ENCODE measurements at regions not wholly inside any gene's neighbourhood (a gene's known extent, or its start where the extent isn't known, plus 50 kb on each side); places are given as distances from the start of the nearest gene placed in this dataset.

- DNase-seq, result no peak
- Histone ChIP-seq H3K27ac (no peak overlapping the region), H3K27me3 (replicated peaks) (no peaks in the 10 kb centered on the region), H3K4me3 (ENCODE audit: low read depth, low read length) (no peak overlapping the region), H3K36me3 (replicated peaks) (no peaks in the 10 kb centered on the region)
- no peak for TF ChIP-seq CTCF (IDR thresholded peaks at IDR 0.05; ENCODE audit: low read depth, low read length, missing control alignments)
- in situ Hi-C loops (cut with HindIII; ENCODE audit: low pct_ligation_motif_present, low sequenced_read_pairs), result no loop called here
Observed at GRCh38 chr16:72380283-72380682, 208.3 kb upstream of the PMFBP1 start.

- no peak for TF ChIP-seq CTCF (IDR thresholded peaks at IDR 0.05; ENCODE audit: low read depth, low read length, missing control alignments)
- Histone ChIP-seq H3K4me3 (ENCODE audit: low read depth, low read length) (no peak overlapping the region), H3K27ac (no peak overlapping the region), H3K36me3 (replicated peaks) (no peaks in the 10 kb centered on the region), H3K27me3 (replicated peaks) (no peaks in the 10 kb centered on the region)
- DNase-seq, result no peak
- in situ Hi-C loops (cut with HindIII; ENCODE audit: low pct_ligation_motif_present, low sequenced_read_pairs), result no loop called here
Observed at GRCh38 chr16:72373201-72373600, 201.2 kb upstream of the PMFBP1 start.

DNA sequence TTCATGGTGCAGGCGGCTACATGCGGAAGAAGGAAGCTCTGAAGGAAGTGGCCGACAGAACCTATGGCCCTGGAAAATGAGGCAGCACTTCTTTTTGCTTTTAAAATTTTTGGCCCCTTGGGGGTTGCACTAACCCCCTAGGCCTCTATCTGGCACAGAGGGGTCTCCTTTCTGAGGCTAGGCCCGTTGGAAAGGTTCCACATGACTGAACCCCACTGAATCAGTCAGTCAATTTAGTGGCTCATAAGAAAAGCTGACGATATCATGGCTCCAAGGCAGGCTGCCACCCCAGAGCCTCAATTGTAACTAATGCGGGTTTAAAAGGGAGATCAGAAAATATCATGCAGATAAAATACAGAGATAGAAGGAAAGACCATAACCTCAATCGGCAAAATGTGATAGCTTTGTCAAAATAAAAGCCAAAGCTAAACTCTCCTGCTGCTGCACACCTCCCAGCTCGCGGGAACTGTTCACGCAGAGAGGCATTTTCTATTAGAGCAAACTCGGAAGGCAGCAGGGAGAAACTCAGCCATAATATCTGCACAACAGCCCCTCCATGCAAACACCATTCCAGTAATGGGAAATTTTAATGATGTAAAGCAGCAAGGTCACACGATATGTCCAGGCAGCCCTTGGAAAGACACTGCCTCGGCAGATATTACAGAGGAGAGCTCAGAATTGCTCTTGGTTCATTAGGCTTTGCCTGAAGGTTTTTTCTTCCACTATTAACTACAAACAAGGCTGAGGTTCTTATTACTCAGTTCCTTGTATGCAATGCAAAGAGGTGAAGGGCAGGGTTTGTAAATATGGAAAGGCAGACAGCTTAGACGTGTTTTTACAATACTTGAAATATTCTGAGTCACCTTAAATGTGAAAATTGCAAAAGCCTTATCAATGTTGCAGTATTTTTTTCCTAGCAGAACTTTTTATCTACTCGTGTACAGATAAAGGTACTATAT is 200.4 kb upstream of the PMFBP1 start:
- DNase-seq, result no peak
- Histone ChIP-seq H3K27me3 (replicated peaks) (no peaks in the 10 kb centered on the region), H3K27ac (no peak overlapping the region), H3K36me3 (replicated peaks) (no peaks in the 10 kb centered on the region), H3K4me3 (ENCODE audit: low read depth, low read length) (no peak overlapping the region)
- TF ChIP-seq CTCF (IDR thresholded peaks at IDR 0.05; ENCODE audit: low read depth, low read length, missing control alignments), result no peak
- in situ Hi-C loops (cut with HindIII; ENCODE audit: low pct_ligation_motif_present, low sequenced_read_pairs), result no loop called here

DNA sequence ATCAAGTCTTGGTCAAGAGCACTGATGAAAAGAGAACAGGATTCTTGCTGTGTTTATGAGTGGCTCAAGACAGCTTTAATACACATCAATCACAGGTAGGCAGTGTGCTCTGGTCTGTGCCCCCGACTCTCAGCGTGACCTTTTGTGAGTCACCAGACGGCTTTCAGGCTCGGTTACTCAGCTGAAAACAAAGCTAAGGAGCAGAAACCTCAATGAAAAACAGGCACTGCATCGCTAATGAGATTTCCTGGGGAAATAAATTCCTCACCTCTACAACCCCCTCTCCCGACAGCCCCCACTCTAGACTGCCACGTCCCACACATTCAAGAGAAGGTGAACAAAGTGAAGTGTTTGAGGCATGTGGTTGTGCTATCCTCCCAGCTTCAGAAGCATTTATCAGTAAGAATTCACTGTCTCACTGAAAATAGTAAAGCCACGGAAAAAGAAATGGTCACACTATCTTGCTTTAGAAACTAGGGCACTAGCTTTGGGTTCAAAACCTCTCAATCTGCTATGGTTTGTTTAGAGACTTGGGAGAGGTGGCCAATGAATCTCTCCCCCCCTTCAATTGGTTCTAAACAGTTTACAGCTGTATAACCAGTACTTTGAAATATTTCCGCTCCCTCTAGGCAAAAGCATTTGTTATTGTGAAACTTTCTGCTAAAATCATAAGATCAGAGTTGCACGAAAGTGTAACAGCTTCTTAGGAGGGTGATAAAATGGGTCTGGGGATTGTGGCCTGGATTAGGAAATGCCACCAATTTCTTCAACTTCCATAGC is 199.5 kb upstream of the PMFBP1 start:
- in situ Hi-C loops (cut with HindIII; ENCODE audit: low pct_ligation_motif_present, low sequenced_read_pairs), result no loop called here
- TF ChIP-seq CTCF (IDR thresholded peaks at IDR 0.05; ENCODE audit: low read depth, low read length, missing control alignments), result no peak
- H3K27ac ChIP-seq, result no peak overlapping the region
- no peaks in the 10 kb centered on the region for H3K27me3 ChIP-seq (replicated peaks)
- no peaks in the 10 kb centered on the region for H3K36me3 ChIP-seq (replicated peaks)
- H3K4me3 ChIP-seq (ENCODE audit: low read depth, low read length), result no peak overlapping the region
- peak; percentile 27 for DNase-seq

- no peak for DNase-seq
- Histone ChIP-seq H3K4me3 (ENCODE audit: low read depth, low read length) (no peak overlapping the region), H3K36me3 (replicated peaks) (no peaks in the 10 kb centered on the region), H3K27ac (no peak overlapping the region), H3K27me3 (replicated peaks) (no peaks in the 10 kb centered on the region)
- in situ Hi-C loops (cut with HindIII; ENCODE audit: low pct_ligation_motif_present, low sequenced_read_pairs), result no loop called here
- no peak for TF ChIP-seq CTCF (IDR thresholded peaks at IDR 0.05; ENCODE audit: low read depth, low read length, missing control alignments)
Observed at GRCh38 chr16:72369274-72369673, 197.3 kb upstream of the PMFBP1 start.
